Activated naive CD4-positive, alpha-beta T cell (primary cell): ENCODE measurements at regions not wholly inside any gene's neighbourhood (a gene's known extent, or its start where the extent isn't known, plus 50 kb on each side); places are given as distances from the start of the nearest gene placed in this dataset.

Experiments
- DNase-seq, 4 experiments: peaks; one replicate each; lab custom pipeline; 2025; lab: John Stamatoyannopoulos, UW

GRCh38 chr1:29668551-29669157 lies 432.3 kb downstream of the PTPRU start:
- DNase-seq, result no peak

DNA sequence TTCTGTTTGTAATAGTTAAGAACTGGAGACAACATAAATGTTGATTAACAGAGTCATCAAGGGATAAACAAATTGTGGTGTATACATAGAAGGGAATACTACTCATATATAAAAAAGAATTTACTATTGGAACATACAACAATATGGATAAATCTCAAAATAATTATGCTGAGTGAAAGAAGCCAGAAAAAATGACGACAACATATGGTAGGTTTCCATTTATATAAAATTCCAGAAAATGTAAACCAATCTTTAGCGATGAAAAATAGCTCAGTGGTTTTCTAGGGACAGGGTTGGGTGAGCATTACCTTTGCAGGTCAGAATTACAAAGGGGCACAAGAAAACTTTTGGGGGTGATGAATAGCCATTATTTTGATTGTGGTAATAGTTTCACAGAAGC lies 431.6 kb downstream of the PTPRU start:
- DNase-seq, result no peak

- no peak for DNase-seq
Observed at GRCh38 chr1:29664711-29665110, 428.4 kb downstream of the PTPRU start.

GRCh38 chr1:29658688-29659087 lies 422.4 kb downstream of the PTPRU start:
- DNase-seq, result no peak

DNA sequence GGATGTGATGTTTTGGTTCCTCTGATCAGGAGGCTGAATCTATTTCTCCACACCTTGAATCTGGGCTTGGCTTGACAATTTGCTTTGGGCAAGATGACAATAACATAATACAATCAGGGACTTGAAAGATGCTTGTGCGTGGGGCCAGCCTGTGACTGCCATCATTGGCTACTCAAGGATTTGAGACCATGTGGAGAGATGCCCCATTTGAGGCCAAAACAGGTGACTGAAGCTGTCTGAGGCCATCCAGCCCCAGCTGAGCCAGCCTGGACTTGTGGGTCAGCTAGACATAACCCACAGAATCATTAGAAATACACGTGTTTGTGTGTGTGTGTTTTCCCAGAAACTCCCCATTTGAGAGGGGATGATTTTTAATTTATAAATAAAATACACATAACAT lies 421.5 kb downstream of the PTPRU start:
- DNase-seq, result no peak

DNA sequence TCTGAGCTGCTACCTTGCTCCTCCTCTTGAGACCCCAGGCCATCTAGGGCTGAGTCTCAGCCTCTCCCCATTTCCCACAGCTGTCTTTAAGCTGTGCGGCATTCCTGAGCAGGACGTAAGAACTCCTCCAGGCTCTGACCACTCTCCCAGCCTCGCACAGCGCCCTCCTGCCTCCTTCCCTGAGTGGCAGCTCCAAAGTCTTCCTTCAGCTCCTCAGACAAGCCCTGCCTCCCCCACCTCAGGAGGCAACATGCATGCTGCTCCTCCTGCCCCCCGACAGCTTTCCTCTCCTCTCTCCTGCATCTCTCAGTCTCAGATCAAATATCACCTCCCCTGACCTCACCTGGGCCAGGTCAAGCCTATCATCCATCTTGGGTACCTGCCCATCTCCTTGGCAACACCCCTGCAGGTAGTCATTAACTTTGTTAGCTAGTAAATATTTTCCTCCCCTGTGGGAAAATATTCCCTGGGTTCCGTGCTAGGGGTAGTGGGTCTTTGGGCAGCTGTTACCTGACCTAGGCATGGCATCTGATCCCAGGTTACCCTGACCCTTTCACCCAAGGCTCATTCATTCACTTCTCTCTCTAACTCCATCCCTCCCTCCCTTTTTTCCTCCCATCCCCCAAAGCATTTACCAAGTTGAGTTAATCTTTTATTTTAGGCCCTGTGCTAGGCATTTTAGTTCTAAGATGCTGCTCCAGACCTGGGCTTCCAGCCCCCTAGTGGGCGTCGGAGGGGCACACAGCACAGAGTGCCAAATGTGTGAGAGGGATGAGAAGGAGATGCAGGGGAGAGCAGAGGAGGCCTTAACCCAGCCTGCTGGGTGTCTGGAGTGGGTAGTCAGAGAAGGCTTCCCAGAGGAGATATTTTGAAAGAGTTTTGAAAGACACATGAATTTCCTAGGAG lies 419.9 kb downstream of the PTPRU start:
- no peak for DNase-seq

GRCh38 chr1:29655145-29655544 lies 418.8 kb downstream of the PTPRU start:
- DNase-seq, result no peak

DNA sequence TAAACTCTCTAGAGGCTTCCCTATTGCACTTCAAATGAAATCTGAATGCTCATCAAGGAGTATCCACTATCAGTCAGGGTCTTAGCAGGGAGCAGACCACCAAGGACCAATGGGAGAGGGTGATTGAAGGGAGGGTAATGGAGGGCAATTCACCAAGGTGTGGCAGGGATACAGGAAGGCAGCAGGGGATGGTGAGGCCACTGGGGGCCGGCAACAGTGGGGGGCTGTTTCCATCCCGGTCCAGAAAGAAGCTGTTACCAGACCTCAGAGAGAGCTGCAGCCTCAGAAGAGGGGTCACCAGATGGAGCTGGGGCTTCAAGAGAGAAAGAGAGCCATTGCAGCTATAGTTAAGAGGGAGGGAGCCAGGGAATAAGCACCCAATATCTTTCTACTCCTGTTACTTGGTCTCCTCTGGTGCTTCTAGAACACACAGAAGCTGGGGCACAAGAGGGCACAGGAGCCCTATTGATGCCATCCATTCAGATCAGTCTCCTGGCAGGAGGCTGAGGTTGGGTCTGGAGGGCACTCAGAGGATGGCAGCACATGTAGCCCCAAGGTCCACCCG lies 417.6 kb downstream of the PTPRU start:
- no peak for DNase-seq

- DNase-seq, result no peak
Observed at GRCh38 chr1:29653034-29653810, 416.9 kb downstream of the PTPRU start.

DNA sequence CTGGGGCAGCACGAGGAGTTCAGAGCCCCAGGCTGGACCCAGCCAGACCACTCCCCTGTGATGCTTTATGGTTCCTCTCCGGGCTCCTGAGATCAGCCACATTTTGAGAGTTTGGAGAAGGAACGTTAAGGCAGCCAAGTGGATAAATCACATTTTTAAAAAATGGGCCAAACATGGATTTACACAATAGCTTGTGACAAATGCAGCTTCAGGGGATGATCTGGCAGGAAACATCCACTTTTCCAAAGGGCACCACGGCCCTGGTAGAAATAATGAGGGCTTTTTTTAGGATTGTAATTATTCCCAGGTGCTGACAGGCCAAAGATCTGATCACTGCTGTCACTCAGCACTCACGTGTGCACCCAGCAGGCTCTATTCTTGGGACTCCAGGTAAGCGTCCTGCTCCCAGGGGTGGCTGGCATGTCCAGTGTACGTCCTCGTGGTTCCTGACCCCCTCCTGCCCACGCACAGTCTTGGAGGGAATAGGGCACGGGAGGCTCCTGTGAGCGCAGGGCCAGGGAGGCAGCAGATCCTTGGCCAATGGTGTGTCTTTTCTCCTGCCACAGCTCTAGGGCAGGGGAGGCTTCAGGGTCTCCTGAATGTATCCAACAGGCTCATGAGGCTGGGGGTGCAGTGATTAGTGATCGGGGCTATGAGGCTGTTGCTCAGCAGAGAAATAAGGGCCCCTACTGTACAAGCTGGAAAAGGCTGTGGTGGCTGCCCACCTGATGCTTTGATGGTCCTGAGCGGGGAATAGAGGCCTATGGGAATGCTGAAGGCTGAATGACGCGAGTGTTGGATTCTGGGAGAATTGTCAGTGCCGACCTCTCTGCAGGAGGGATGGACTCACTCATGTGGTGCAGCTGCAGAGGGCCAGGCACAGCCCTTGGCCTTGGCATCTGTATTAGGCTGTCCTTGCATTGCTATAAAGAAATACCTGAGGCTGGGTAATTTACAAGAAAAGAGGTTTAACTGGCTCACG lies 415.7 kb downstream of the PTPRU start:
- no peak for DNase-seq

GRCh38 chr1:29651246-29651645 lies 414.9 kb downstream of the PTPRU start:
- no peak for DNase-seq

DNA sequence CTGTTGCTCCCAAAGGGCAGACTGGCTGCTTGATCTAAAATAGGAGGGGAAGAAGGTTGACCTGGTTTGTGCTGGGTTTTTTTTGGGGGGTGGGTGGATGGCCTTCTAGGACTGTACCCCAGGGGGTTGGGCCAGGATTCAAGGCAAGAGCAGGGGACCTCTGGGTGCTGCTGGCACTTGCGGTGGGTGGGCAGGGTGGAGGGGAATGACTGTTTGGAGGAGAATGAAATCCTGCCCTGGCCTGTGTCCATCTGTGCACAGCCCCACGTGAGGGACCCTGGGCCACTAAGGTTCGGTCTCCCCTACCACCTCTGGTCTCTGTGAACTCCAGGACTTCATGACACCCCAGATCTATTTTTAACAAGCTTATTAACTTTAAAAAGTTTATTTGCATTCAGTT lies 414.2 kb downstream of the PTPRU start:
- DNase-seq, result no peak

DNA sequence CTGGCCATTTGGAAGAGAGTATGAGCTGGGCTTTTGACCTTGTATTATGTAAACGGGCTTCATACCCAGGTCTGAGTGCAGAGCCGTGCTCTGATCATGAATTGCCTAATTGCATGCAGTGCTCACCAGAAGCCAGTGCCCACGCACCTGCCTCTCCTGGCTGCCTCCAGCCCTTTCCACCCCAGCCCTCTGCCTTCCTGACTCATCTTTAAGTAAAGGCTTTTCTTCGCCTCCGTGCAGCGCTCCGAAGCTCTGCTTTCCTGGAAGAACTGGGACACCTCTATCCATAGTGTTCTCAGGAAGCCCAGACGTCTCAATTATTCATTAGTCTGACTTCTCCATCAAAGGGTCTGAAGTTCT lies 413.7 kb downstream of the PTPRU start:
- no peak for DNase-seq

DNA sequence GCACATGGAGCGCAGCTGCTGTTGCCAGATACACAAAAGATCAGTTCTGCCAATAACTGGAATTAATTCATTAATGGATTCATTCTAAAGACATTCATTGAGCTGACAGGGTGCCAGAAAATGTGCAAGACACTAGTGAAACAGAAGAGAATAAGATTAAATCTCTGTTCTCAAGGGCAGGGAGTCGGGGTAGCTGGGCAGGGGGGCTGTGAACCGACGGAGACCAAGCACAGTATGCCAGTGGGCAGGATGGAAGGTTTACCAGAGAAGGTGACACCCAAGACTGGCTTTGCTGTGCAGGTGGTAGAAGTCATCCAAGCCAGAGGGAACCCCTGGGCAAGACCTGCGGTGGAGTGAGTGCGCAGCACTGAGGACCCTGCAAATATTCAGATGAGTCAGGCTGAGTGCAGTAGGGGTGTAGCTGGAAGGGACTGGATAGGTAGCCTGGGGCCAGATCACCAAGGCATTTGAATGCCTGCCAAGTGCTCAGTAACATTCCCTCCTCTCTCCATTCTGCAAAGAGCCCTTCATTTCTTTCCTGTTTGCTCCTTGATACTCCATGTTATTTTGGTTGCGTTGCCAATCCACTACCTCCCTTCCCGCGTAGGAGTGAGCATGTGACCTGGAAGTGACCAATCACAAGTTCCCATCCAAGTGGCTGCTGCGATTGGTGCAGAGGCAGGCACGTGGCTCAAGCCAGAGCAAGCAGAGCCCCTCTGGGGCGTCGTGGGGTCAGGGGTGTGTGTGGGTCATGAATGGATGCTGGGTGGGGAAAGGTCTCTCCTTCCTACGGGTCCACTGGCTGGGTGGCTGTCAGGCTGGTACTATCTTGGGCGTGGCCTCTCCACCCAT lies 413.1 kb downstream of the PTPRU start:
- DNase-seq, result no peak

- no peak for DNase-seq
Observed at GRCh38 chr1:29648798-29649188, 412.5 kb downstream of the PTPRU start.

- DNase-seq, result no peak
Observed at GRCh38 chr1:29648026-29648425, 411.7 kb downstream of the PTPRU start.

DNA sequence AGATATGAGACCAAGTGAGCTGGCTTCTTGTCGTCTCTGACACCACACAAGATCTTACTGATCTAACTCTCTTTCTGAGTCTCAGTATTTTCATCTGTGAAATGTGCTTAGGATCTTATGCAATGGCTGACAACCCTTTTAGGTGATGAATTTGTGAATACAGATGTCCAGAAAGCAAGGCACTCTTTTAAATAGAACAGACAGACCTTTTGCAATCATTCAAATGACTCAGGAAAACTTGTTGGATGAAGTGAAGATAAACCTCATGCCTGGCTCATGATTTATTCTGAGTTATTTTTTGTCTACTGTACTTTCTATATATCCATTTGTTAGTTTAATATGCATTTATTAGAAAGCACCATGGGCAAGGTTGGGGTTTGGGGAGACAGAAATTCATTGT lies 411.3 kb downstream of the PTPRU start:
- no peak for DNase-seq

DNA sequence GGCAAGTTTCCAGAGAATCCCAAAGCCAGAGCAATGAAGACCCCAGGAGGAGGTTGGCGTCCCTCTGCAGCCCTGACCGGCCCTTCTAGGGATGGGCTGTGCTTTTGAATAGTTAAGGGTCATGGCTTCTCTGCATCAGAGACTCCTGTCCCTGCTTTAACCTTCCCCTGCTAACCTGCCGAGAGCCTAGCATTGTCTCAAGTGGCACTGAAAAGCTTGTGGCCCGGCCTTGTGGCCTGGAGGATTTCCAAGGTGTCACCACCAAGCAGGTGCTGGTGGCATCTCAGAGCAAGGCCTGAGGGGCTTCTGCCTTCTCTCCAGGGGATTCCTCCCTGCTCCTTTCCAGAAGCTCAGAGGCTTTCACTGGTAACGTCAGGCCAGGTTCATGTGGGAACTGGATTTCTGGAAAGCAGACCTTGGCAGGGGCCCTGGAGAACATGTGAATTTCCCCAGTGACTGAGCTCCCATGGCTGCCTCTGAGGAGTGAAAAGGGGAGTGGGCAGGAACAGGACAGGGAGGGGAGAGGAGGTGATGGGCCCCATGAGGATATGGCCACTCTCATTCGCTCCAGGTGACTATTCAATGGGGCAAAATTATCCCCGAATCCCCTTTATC lies 409.9 kb downstream of the PTPRU start:
- DNase-seq, result no peak

GRCh38 chr1:29645586-29645985 lies 409.3 kb downstream of the PTPRU start:
- DNase-seq, result no peak

- no peak for DNase-seq
Observed at GRCh38 chr1:29644812-29645211, 408.5 kb downstream of the PTPRU start.
